Activated B cell treated with CpG ODN at 0.5 μM for 24 hours (primary cell): ENCODE measurements at regions not wholly inside any gene's neighbourhood (a gene's known extent, or its start where the extent isn't known, plus 50 kb on each side); places are given as distances from the start of the nearest gene placed in this dataset.

ENCODE experiments used
- ATAC-seq: fragments of 200-7000 bp; cut with Tn5 transposase; one replicate; pipeline ENCODE4 v1.10.0; 2021; ENCODE audit warnings: low read depth, mild to moderate bottlenecking, moderate library complexity
- CTCF ChIA-PET: fragments of 350-600 bp; sonication (Branson Sonifier 250); formaldehyde crosslinking; loops from one replicate; lab custom pipeline; 2021; ENCODE audit warnings: antibody characterized with exemption; lab: Charles Lee
- POLR2A ChIA-PET: fragments of 350-600 bp; sonication (Branson Sonifier 250); formaldehyde crosslinking; loops from one replicate; lab custom pipeline; 2021; ENCODE audit warnings: antibody characterized with exemption; lab: Charles Lee
- DNase-seq: peaks from one replicate; pipeline ENCODE4 v3.0.0; 2022
- H3K27ac Mint-ChIP-seq: one replicate; pipeline ENCODE4 v1.8.0; 2020; ENCODE audit warnings: mixed read lengths
- H3K27me3 Mint-ChIP-seq: one replicate; pipeline ENCODE4 v1.8.0; 2021; ENCODE audit warnings: mixed read lengths
- H3K36me3 Mint-ChIP-seq: one replicate; pipeline ENCODE4 v1.8.0; 2021; ENCODE audit warnings: low read depth, mixed read lengths
- H3K4me1 Mint-ChIP-seq: one replicate; pipeline ENCODE4 v1.8.0; 2021; ENCODE audit warnings: mixed read lengths
- H3K4me3 Mint-ChIP-seq: one replicate; pipeline ENCODE4 v1.8.0; 2020; ENCODE audit warnings: mild to moderate bottlenecking, mixed read lengths
- H3K9me3 Mint-ChIP-seq: one replicate; pipeline ENCODE4 v1.8.0; 2020; ENCODE audit warnings: mixed read lengths
- intact Hi-C: fragments of 100-400 bp; cut with micrococcal nuclease; formaldehyde crosslinking; loops from one replicate; pipeline ENCODE4 v1.15.1; 2024
- TF ChIP-seq, protein P1 (sequence below): fragments of 200-600 bp; IDR thresholded peaks from one replicate; pipeline ENCODE4 v1.8.0; 2022; ENCODE audit warnings: antibody characterized with exemption, mild to moderate bottlenecking

DNA sequence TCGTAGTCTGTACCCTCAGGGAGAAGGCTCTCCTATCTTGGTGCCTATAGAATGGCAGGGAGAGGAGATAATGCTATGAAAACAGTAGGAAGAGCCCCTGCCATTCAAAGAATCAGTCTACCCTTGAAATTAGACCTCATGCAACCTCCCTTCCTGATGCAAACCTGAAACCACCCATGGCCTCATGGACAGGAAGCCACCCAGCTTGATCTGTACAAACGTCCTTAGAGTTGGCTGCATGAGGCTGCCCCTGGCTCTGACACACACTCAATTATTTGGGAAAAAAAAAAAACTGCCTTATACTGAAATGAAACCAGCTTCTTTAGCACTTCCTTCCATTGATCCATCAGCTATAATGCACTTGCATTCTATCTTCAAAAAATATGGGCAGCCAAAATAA lies 116.6 kb upstream of the BCL2L14 start:
- no peak for ATAC-seq
- intact Hi-C loops, result no loop called here
- Mint-ChIP-seq H3K4me1 (peaks cover 3% of the 10 kb centered on the region), H3K36me3 (no peaks in the 10 kb centered on the region), H3K9me3 (no peaks in the 10 kb centered on the region), H3K27ac (no peak overlapping the region), H3K27me3 (peaks cover 18% of the 10 kb centered on the region), H3K4me3 (no peak overlapping the region)
- TF ChIP-seq, protein P1, sequence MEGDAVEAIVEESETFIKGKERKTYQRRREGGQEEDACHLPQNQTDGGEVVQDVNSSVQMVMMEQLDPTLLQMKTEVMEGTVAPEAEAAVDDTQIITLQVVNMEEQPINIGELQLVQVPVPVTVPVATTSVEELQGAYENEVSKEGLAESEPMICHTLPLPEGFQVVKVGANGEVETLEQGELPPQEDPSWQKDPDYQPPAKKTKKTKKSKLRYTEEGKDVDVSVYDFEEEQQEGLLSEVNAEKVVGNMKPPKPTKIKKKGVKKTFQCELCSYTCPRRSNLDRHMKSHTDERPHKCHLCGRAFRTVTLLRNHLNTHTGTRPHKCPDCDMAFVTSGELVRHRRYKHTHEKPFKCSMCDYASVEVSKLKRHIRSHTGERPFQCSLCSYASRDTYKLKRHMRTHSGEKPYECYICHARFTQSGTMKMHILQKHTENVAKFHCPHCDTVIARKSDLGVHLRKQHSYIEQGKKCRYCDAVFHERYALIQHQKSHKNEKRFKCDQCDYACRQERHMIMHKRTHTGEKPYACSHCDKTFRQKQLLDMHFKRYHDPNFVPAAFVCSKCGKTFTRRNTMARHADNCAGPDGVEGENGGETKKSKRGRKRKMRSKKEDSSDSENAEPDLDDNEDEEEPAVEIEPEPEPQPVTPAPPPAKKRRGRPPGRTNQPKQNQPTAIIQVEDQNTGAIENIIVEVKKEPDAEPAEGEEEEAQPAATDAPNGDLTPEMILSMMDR, result no peak
- no peak for DNase-seq
- ChIA-PET POLR2A (no interaction called here), CTCF (interaction anchor here (1.1 kb wide), 1 partner anchor 48 kb away, joined by 3 read pairs; no protein-coding TSS in a partner anchor)

DNA sequence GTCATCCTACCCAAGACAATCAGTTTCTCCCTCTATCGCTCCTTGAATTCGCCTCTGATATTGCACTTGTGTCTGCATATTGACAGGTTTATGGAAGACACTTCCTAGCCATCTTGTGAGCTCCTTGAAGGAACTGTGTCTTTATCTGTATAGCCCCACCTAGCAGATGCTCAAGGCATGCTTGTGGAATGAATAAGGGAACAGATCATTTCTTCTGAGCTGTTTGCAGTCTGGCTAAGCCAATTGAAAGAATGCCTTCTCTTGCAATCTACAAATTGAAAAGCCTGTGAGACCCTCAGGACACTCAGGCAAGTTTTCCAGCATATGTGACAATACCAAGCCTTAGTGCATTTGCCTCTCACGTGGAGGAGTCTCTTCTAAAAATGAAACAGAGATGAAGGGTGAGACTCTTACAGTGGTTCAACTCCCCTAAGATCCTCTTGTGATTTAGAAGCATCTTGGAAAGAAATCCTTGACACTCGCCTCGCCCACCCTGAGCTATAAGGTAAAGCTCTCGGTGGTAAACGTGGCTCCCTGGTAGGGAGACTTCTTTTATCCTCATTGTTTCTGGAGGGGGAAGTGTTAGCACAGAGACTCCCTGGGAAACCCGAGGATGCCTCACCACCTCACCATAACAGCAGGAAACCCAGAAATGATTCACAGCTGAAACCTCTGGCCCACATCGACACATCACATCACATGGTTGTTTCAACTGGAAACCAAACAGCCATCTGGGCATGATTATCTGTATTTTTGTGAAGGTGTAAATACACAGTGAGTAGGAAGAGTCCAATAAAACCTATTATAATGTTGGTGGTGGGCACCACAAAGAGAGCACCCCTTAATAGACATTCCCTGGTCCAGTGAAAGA lies 112.3 kb upstream of the BCL2L14 start:
- DNase-seq (no peak), ATAC-seq (no peak)
- Mint-ChIP-seq H3K4me3 (no peak overlapping the region), H3K27ac (no peak overlapping the region), H3K27me3 (peaks cover 13% of the 10 kb centered on the region), H3K4me1 (peaks cover 3% of the 10 kb centered on the region), H3K9me3 (no peaks in the 10 kb centered on the region), H3K36me3 (no peaks in the 10 kb centered on the region)
- intact Hi-C loops, result no loop called here
- TF ChIP-seq, protein P1, result no peak
- ChIA-PET POLR2A (no interaction called here), CTCF (no interaction called here)

DNA sequence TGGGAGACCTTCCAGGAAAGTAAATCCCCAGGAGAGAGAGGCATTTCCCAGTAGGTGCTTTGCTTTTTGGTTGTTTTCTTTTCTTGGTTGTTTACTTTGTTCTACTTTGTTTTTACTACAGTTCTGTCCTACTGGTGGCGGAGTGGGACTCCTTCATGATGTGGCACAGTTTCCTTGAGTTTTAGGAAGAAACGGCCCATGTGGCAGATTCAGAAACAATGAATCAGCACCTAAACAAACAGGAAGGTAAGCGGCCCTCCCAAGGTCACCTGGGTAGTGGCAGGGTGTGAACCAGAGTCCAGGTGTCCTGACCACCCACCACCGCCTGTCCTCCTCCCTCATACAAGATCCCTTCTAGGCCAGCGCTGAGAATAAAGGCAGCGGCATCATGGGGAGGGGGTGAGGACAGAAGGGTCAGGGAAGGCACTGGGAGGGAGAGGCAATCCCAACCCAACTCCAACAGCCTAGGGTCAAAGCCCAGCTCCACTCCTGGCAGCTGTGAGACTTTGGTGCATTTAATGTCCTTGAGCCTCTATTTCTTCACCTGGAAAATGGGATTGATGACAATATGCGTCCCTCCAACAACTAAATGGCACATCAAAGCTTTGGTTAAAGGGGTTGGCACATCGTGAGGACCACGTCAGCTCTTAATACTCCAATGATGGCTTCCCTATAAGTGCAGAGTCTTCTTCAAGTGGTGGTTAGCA lies 111.5 kb upstream of the BCL2L14 start:
- no peaks in the 10 kb centered on the region for H3K36me3 Mint-ChIP-seq
- DNase-seq, result no peak
- TF ChIP-seq, protein P1, result no peak
- CTCF ChIA-PET, result no interaction called here
- peaks cover 3% of the 10 kb centered on the region for H3K4me1 Mint-ChIP-seq
- intact Hi-C loops, result no loop called here
- no peak overlapping the region for H3K4me3 Mint-ChIP-seq
- no peak for ATAC-seq
- POLR2A ChIA-PET, result no interaction called here
- no peak overlapping the region for H3K27ac Mint-ChIP-seq
- H3K9me3 Mint-ChIP-seq, result no peaks in the 10 kb centered on the region
- peaks cover 13% of the 10 kb centered on the region for H3K27me3 Mint-ChIP-seq

DNA sequence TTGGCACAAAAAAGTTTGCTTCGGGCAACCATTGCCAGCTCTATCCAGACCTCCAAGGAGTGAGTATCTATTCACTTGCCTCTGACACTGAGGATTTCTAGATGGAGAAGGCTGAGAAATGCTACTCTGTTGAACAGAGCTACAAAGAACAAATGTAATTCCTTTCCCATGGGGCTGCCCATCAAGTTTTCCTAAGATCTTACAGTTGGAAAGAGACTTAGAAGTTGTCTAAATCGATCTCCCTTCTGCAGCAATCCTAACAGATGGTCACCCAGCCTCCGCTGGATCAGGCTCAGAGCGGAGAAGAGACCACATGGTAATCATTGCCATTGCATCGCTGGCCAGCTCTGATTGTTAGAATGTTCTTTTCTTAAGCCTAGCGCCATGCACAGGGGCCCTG lies 110.1 kb upstream of the BCL2L14 start:
- Mint-ChIP-seq H3K27me3 (peaks cover 8% of the 10 kb centered on the region), H3K36me3 (no peaks in the 10 kb centered on the region), H3K4me3 (no peak overlapping the region), H3K27ac (no peak overlapping the region), H3K9me3 (no peaks in the 10 kb centered on the region), H3K4me1 (peaks cover 3% of the 10 kb centered on the region)
- CTCF ChIA-PET, result interaction anchor here (0.7 kb wide), 1 partner anchor 60 kb away, joined by 3 read pairs; no protein-coding TSS in a partner anchor
- TF ChIP-seq, protein P1, result no peak
- POLR2A ChIA-PET, result no interaction called here
- ATAC-seq, result no peak
- intact Hi-C loops, result no loop called here
- no peak for DNase-seq

DNA sequence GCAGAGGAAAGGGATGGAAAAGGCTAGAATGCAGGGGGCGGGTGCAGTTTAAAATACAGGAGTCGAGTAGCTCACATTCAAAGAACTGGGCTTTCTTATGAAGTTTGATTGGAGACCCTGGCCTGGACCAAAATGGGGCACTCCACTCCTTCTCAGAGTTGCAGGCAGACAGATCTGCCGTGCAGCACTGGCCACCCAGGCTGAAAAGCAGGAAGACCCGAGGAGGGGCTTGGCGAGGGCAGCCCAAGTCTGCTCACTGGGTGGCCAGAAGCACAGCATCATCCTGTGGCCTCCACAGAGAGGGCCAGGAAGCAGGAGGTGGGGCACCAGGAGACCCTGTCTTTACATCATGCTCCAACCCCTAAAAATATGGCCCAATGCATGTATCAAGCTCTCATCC lies 109.1 kb upstream of the BCL2L14 start:
- H3K27ac Mint-ChIP-seq, result no peak overlapping the region
- no peak for ATAC-seq
- no peaks in the 10 kb centered on the region for H3K9me3 Mint-ChIP-seq
- intact Hi-C loops, result no loop called here
- ChIA-PET CTCF (no interaction called here), POLR2A (no interaction called here)
- peaks cover 3% of the 10 kb centered on the region for H3K4me1 Mint-ChIP-seq
- H3K4me3 Mint-ChIP-seq, result no peak overlapping the region
- DNase-seq, result no peak
- peaks cover 8% of the 10 kb centered on the region for H3K27me3 Mint-ChIP-seq
- no peaks in the 10 kb centered on the region for H3K36me3 Mint-ChIP-seq
- TF ChIP-seq, protein P1, result no peak
